Stimulated activated CD4-positive, alpha-beta T cell treated with anti-CD3 and anti-CD28 coated beads, Interleukin-4, amount 100 ng/mL, for 48 hours (primary cell): ENCODE measurements at regions not wholly inside any gene's neighbourhood (a gene's known extent, or its start where the extent isn't known, plus 50 kb on each side); places are given as distances from the start of the nearest gene placed in this dataset.

Experiments
- DNase-seq, 2 donors: peaks; one replicate each; pipeline ENCODE4 v3.0.0-alpha.2; 2020; ENCODE audit warnings: low read depth in 2 of 2

GRCh38 chr3:150022381-150023238 is 51.9 kb upstream of the PFN2 start:
- no peak for DNase-seq

GRCh38 chr3:150020527-150020926 is 49.8 kb upstream of the PFN2 start:
- DNase-seq, result no peak
